Vagina (tissue), 2 donors: ENCODE measurements at regions not wholly inside any gene's neighbourhood (a gene's known extent, or its start where the extent isn't known, plus 50 kb on each side); places are given as distances from the start of the nearest gene placed in this dataset.

Experiments used
- CTCF ChIP-seq, 3 experiments: fragments of 450-650 bp in 2 of 3; fragments of 200-600 bp in 1 of 3; sonication (generic) in 1 of 3; IDR thresholded peaks; one replicate each; pipeline ENCODE4 v1.5.1; 2017 to 2019; ENCODE audit warnings: antibody characterized with exemption in 3 of 3, mild to moderate bottlenecking in 2 of 3, moderate library complexity in 2 of 3
- POLR2A ChIP-seq, 2 donors: fragments of 450-650 bp; IDR thresholded peaks; one replicate each; pipeline ENCODE4 v1.6.1; 2017; ENCODE audit warnings: antibody characterized with exemption in 2 of 2, mild to moderate bottlenecking in 2 of 2, moderate library complexity in 2 of 2
- POLR2AphosphoS5 ChIP-seq, 2 donors: sonication (generic); formaldehyde crosslinking; IDR thresholded peaks; one replicate each; pipeline ENCODE4 v1.9.0; 2017; ENCODE audit warnings: antibody characterized with exemption in 2 of 2, mild to moderate bottlenecking in 2 of 2, low read depth in 1 of 2; ENCODE audit not compliant: insufficient read depth in 1 of 2

GRCh38 chr2:204140246-204140645 lies 203.7 kb downstream of the ICOS start:
- no peak for TF ChIP-seq POLR2A (IDR thresholded peaks at IDR 0.05)
- no peak for TF ChIP-seq CTCF (IDR thresholded peaks at IDR 0.05)
- TF ChIP-seq POLR2AphosphoS5 (IDR thresholded peaks at IDR 0.05; ENCODE audit: insufficient read depth in 1 of 2, low read depth in 1 of 2): no peak
